ENCODE measurements at regions not wholly inside any gene's neighbourhood (a gene's known extent, or its start where the extent isn't known, plus 50 kb on each side); places are given as distances from the start of the nearest gene placed in this dataset.

DNA sequence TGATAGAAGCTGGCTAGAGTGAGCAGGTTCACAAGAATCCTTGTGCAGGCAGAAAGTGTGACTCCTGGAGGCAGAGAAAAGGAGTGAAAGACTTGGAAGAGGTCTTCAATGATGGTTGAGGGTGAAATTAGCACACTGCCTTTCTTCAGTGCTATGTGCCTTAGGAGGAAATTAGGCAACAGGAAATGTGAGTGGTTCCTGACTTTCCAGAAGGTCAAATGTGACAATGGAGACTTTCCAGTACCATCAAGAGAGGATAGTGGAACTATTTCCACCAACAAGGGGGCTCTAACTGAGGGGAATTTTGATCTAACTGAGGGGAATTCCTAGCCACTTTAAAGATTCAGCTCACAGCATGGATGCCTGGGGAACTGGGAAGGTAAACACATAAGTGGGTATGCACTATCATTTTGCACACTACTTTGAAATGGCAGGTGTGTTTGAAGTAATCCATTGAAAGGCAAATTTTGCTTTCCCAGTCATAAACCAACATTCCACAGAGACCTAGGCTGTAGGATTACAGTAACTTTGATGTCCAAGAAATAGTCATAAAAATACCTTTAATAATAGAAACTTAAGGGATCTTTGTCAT is 90.0 kb downstream of the PERP start:
- Histone ChIP-seq H3K27ac (ENCODE audit: low read depth, low read length, poor library complexity, severe bottlenecking) (no peak overlapping the region), H3K9me3 (ENCODE audit: low read length) (no peaks in the 10 kb centered on the region), H3K79me2 (ENCODE audit: insufficient read depth, low read depth, low read length) (no peaks in the 10 kb centered on the region), H3K4me2 (ENCODE audit: low read length) (no peak overlapping the region), H3K9me2 (ENCODE audit: insufficient read depth, low read length) (no peaks in the 10 kb centered on the region), H2AFZ (ENCODE audit: low read length) (no peak overlapping the region), H4K20me1 (ENCODE audit: insufficient read depth, low read length) (no peaks in the 10 kb centered on the region), H3K36me3 (ENCODE audit: insufficient read depth, low read length) (no peaks in the 10 kb centered on the region), H3K4me1 (ENCODE audit: insufficient read depth, low read length, poor library complexity, severe bottlenecking) (no peaks in the 10 kb centered on the region), H3K4me3 (ENCODE audit: low read depth, low read length, poor library complexity, severe bottlenecking) (no peak overlapping the region)
- intact Hi-C loops (cut with micrococcal nuclease; ENCODE audit: unreplicated experiment): no loop called here
- ChIA-PET CTCF (ENCODE audit: unreplicated experiment) (no interaction called here), POLR2A (interaction anchor here (0.7 to 1.1 kb wide), 3 partner anchors 8 to 479 kb away, joined by 3 read pairs; no protein-coding TSS in a partner anchor)
- no peak for DNase-seq (ENCODE audit: low spot score)
- TF ChIP-seq EZH2phosphoT487 (IDR thresholded peaks at IDR 0.05; ENCODE audit: borderline replicate concordance, low read depth, low read length): no peak
- TF ChIP-seq, protein P1, sequence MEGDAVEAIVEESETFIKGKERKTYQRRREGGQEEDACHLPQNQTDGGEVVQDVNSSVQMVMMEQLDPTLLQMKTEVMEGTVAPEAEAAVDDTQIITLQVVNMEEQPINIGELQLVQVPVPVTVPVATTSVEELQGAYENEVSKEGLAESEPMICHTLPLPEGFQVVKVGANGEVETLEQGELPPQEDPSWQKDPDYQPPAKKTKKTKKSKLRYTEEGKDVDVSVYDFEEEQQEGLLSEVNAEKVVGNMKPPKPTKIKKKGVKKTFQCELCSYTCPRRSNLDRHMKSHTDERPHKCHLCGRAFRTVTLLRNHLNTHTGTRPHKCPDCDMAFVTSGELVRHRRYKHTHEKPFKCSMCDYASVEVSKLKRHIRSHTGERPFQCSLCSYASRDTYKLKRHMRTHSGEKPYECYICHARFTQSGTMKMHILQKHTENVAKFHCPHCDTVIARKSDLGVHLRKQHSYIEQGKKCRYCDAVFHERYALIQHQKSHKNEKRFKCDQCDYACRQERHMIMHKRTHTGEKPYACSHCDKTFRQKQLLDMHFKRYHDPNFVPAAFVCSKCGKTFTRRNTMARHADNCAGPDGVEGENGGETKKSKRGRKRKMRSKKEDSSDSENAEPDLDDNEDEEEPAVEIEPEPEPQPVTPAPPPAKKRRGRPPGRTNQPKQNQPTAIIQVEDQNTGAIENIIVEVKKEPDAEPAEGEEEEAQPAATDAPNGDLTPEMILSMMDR (conservative IDR thresholded peaks at IDR 0.05; ENCODE audit: low read length): no peak
- BruUV-seq (replicated peaks): no TSS peak

DNA sequence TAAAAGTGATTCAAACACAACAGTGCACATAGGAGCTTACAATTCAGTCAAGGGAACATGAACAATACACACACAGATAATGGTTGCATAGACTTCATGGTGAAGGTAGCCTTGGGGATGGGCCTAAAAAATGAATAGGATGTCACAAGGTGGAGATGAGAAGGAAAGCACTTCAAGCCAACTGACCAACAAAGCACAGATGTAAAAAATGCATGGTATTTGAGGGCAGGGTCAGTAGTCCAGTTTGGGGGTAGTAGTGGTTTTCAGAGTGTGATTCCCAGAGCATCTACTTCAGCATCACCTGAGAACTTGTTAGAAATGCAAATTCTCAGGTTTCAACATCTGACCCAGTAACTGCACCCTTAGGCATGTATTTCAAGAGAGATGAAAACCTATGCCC is 88.9 kb downstream of the PERP start:
- ChIA-PET POLR2A (interaction anchor here (0.7 kb wide), 1 partner anchor 9 kb away, joined by 3 read pairs; no protein-coding TSS in a partner anchor), CTCF (ENCODE audit: unreplicated experiment) (no interaction called here)
- H3K27ac ChIP-seq (ENCODE audit: low read depth, low read length, poor library complexity, severe bottlenecking): no peak overlapping the region
- H3K9me2 ChIP-seq (ENCODE audit: insufficient read depth, low read length): no peaks in the 10 kb centered on the region
- H3K79me2 ChIP-seq (ENCODE audit: insufficient read depth, low read depth, low read length): no peaks in the 10 kb centered on the region
- no peaks in the 10 kb centered on the region for H3K9me3 ChIP-seq (ENCODE audit: low read length)
- no peaks in the 10 kb centered on the region for H4K20me1 ChIP-seq (ENCODE audit: insufficient read depth, low read length)
- intact Hi-C loops (cut with micrococcal nuclease; ENCODE audit: unreplicated experiment): no loop called here
- no peaks in the 10 kb centered on the region for H3K4me1 ChIP-seq (ENCODE audit: insufficient read depth, low read length, poor library complexity, severe bottlenecking)
- no peak for TF ChIP-seq EZH2phosphoT487 (IDR thresholded peaks at IDR 0.05; ENCODE audit: borderline replicate concordance, low read depth, low read length)
- TF ChIP-seq, protein P1 (conservative IDR thresholded peaks at IDR 0.05; ENCODE audit: low read length): no peak
- H3K36me3 ChIP-seq (ENCODE audit: insufficient read depth, low read length): no peaks in the 10 kb centered on the region
- H2AFZ ChIP-seq (ENCODE audit: low read length): no peak overlapping the region
- BruUV-seq (replicated peaks): no TSS peak
- H3K4me3 ChIP-seq (ENCODE audit: low read depth, low read length, poor library complexity, severe bottlenecking): no peak overlapping the region
- no peak for DNase-seq (ENCODE audit: low spot score)
- no peak overlapping the region for H3K4me2 ChIP-seq (ENCODE audit: low read length)

DNA sequence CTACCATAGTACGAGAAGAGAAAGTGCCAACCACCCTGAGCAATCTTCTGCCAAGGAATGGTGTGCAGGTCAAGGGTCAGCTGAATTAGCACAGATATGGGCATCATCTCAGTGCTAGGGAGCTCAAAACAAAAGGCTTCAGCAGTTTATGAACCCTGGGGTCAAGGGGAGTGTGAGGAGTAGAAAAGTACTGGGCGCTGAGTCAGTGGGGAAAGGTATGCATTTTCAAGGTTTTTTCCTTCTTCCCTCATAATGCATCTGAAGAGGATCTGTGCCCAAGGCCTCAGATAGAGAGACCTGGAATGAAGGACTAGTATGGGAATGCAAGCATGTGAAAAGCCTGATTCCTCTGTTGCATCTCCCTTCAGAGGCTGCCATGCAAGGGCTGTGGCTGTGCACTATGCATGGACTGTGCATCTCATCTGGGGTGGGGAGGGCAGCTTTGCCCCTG is 81.7 kb downstream of the PERP start:
- ChIA-PET CTCF (ENCODE audit: unreplicated experiment) (no interaction called here), POLR2A (no interaction called here)
- Histone ChIP-seq H3K79me2 (ENCODE audit: insufficient read depth, low read depth, low read length) (no peaks in the 10 kb centered on the region), H3K9me2 (ENCODE audit: insufficient read depth, low read length) (no peaks in the 10 kb centered on the region), H3K9me3 (ENCODE audit: low read length) (no peaks in the 10 kb centered on the region), H2AFZ (ENCODE audit: low read length) (no peak overlapping the region), H3K36me3 (ENCODE audit: insufficient read depth, low read length) (no peaks in the 10 kb centered on the region), H3K27ac (ENCODE audit: low read depth, low read length, poor library complexity, severe bottlenecking) (no peak overlapping the region), H3K4me1 (ENCODE audit: insufficient read depth, low read length, poor library complexity, severe bottlenecking) (no peaks in the 10 kb centered on the region), H4K20me1 (ENCODE audit: insufficient read depth, low read length) (no peaks in the 10 kb centered on the region), H3K4me2 (ENCODE audit: low read length) (no peak overlapping the region), H3K4me3 (ENCODE audit: low read depth, low read length, poor library complexity, severe bottlenecking) (no peak overlapping the region)
- intact Hi-C loops (cut with micrococcal nuclease; ENCODE audit: unreplicated experiment): no loop called here
- no peak for TF ChIP-seq EZH2phosphoT487 (IDR thresholded peaks at IDR 0.05; ENCODE audit: borderline replicate concordance, low read depth, low read length)
- TF ChIP-seq, protein P1 (conservative IDR thresholded peaks at IDR 0.05; ENCODE audit: low read length): no peak
- BruUV-seq (replicated peaks): no TSS peak
- no peak for DNase-seq (ENCODE audit: low spot score)

Measured in OCI-LY7 (cell line).